ENCODE measurements at regions not wholly inside any gene's neighbourhood (a gene's known extent, or its start where the extent isn't known, plus 50 kb on each side); places are given as distances from the start of the nearest gene placed in this dataset.

GRCh38 chr12:59850268-59850667 is 254.4 kb downstream of the SLC16A7 start:
- TF ChIP-seq CTCF (IDR thresholded peaks at IDR 0.05) = no peak
- TF ChIP-seq FOXJ3 (CRISPR knock-in tag; IDR thresholded peaks at IDR 0.05; ENCODE audit: borderline replicate concordance) = no peak
- TF ChIP-seq, protein P1, sequence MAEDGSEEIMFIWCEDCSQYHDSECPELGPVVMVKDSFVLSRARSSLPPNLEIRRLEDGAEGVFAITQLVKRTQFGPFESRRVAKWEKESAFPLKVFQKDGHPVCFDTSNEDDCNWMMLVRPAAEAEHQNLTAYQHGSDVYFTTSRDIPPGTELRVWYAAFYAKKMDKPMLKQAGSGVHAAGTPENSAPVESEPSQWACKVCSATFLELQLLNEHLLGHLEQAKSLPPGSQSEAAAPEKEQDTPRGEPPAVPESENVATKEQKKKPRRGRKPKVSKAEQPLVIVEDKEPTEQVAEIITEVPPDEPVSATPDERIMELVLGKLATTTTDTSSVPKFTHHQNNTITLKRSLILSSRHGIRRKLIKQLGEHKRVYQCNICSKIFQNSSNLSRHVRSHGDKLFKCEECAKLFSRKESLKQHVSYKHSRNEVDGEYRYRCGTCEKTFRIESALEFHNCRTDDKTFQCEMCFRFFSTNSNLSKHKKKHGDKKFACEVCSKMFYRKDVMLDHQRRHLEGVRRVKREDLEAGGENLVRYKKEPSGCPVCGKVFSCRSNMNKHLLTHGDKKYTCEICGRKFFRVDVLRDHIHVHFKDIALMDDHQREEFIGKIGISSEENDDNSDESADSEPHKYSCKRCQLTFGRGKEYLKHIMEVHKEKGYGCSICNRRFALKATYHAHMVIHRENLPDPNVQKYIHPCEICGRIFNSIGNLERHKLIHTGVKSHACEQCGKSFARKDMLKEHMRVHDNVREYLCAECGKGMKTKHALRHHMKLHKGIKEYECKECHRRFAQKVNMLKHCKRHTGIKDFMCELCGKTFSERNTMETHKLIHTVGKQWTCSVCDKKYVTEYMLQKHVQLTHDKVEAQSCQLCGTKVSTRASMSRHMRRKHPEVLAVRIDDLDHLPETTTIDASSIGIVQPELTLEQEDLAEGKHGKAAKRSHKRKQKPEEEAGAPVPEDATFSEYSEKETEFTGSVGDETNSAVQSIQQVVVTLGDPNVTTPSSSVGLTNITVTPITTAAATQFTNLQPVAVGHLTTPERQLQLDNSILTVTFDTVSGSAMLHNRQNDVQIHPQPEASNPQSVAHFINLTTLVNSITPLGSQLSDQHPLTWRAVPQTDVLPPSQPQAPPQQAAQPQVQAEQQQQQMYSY (CRISPR knock-in tag; IDR thresholded peaks at IDR 0.05) = no peak
- no peak for TF ChIP-seq SMAD3 (CRISPR knock-in tag; IDR thresholded peaks at IDR 0.05; ENCODE audit: borderline replicate concordance)
- TF ChIP-seq IRF2 (CRISPR knock-in tag; IDR thresholded peaks at IDR 0.05; ENCODE audit: borderline replicate concordance, low read depth) = no peak
- TF ChIP-seq, protein P2, sequence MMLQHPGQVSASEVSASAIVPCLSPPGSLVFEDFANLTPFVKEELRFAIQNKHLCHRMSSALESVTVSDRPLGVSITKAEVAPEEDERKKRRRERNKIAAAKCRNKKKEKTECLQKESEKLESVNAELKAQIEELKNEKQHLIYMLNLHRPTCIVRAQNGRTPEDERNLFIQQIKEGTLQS (CRISPR knock-in tag; conservative IDR thresholded peaks at IDR 0.05) = no peak
